ENCODE measurements at regions not wholly inside any gene's neighbourhood (a gene's known extent, or its start where the extent isn't known, plus 50 kb on each side); places are given as distances from the start of the nearest gene placed in this dataset.

GRCh38 chr2:37588316-37588777, 83.1 kb downstream of the CDC42EP3 start:
- H3K27ac Mint-ChIP-seq = no peak overlapping the region
- no peaks in the 10 kb centered on the region for H3K36me3 Mint-ChIP-seq (ENCODE audit: low read depth)
- H3K27me3 Mint-ChIP-seq = no peaks in the 10 kb centered on the region
- intact Hi-C loops (cut with micrococcal nuclease) = loop anchor here (5.0 kb wide), 2 partner anchors 124 to 221 kb away; no protein-coding TSS in a partner anchor
- H3K4me3 Mint-ChIP-seq = no peak overlapping the region
- no peaks in the 10 kb centered on the region for H3K9me3 Mint-ChIP-seq
- peaks cover 53% of the 10 kb centered on the region for H3K4me1 Mint-ChIP-seq
- no peak for DNase-seq

- intact Hi-C loops (cut with micrococcal nuclease) = loop anchor here (5.0 kb wide), 2 partner anchors 123 to 222 kb away; no protein-coding TSS in a partner anchor
- Mint-ChIP-seq H3K4me1 (peaks cover 45% of the 10 kb centered on the region), H3K4me3 (peak overlapping the region; percentile 26), H3K9me3 (peaks cover 5% of the 10 kb centered on the region), H3K36me3 (ENCODE audit: low read depth) (peaks cover 2% of the 10 kb centered on the region), H3K27ac (peak overlapping the region; percentile 12), H3K27me3 (peaks cover 3% of the 10 kb centered on the region)
- no peak for DNase-seq
These were observed 82.1 kb downstream of the CDC42EP3 start for GRCh38 chr2:37589298-37589697.

- Mint-ChIP-seq H3K27me3 (peaks cover 3% of the 10 kb centered on the region), H3K4me1 (peaks cover 42% of the 10 kb centered on the region), H3K36me3 (ENCODE audit: low read depth) (peaks cover 6% of the 10 kb centered on the region), H3K9me3 (peaks cover 9% of the 10 kb centered on the region), H3K27ac (no peak overlapping the region), H3K4me3 (no peak overlapping the region)
- no peak for DNase-seq
- intact Hi-C loops (cut with micrococcal nuclease) = no loop called here
These were observed 81.3 kb downstream of the CDC42EP3 start for GRCh38 chr2:37590119-37590571.

Data from activated CD4-positive, alpha-beta T cell treated with anti-CD3 and anti-CD28 coated beads, Interleukin-2, amount 10 ng/mL, durations not matched to agents 24 days and 14 days (primary cell).